ENCODE measurements at regions not wholly inside any gene's neighbourhood (a gene's known extent, or its start where the extent isn't known, plus 50 kb on each side); places are given as distances from the start of the nearest gene placed in this dataset.

GRCh38 chr1:55935236-55935635, 644.1 kb downstream of the PLPP3 start:
- H2AK5ac ChIP-seq (ENCODE audit: insufficient read length, low read length): no peak overlapping the region
- no peaks in the 10 kb centered on the region for H3K79me1 ChIP-seq (ENCODE audit: insufficient read depth, low read depth, low read length, poor library complexity, severe bottlenecking)
- H2BK120ac ChIP-seq (ENCODE audit: low read depth, low read length, poor library complexity, severe bottlenecking): no peak overlapping the region
- no peak for DNase-seq
- no peak overlapping the region for H3K9ac ChIP-seq (ENCODE audit: extremely low read depth, insufficient read length, low read length)
- no peak overlapping the region for H3K56ac ChIP-seq (ENCODE audit: insufficient read length, low read depth, low read length)
- no peak overlapping the region for H2BK15ac ChIP-seq (ENCODE audit: low read depth, low read length)
- no peak overlapping the region for H3K18ac ChIP-seq (ENCODE audit: insufficient read length, low read depth, low read length)
- Mint-ChIP-seq H3K4me1 (no peaks in the 10 kb centered on the region), H3K9me3 (peaks cover 6 to 18% of the 10 kb centered on the region in 2 experiments), H3K27ac (no peak overlapping the region), H3K27me3 (ENCODE audit: low read depth) (no peaks in the 10 kb centered on the region), H3K36me3 (ENCODE audit: insufficient read depth in 1 of 3, low read depth in 3 of 3) (peaks cover 2 to 6% (median 2%) of the 10 kb centered on the region in 3 experiments; a peak in 6 of 7 replicates), H3K4me3 (no peak overlapping the region)
- H4K8ac ChIP-seq (replicated peaks; ENCODE audit: insufficient read length, low read depth, low read length): no peak overlapping the region
- TF ChIP-seq, protein P1, sequence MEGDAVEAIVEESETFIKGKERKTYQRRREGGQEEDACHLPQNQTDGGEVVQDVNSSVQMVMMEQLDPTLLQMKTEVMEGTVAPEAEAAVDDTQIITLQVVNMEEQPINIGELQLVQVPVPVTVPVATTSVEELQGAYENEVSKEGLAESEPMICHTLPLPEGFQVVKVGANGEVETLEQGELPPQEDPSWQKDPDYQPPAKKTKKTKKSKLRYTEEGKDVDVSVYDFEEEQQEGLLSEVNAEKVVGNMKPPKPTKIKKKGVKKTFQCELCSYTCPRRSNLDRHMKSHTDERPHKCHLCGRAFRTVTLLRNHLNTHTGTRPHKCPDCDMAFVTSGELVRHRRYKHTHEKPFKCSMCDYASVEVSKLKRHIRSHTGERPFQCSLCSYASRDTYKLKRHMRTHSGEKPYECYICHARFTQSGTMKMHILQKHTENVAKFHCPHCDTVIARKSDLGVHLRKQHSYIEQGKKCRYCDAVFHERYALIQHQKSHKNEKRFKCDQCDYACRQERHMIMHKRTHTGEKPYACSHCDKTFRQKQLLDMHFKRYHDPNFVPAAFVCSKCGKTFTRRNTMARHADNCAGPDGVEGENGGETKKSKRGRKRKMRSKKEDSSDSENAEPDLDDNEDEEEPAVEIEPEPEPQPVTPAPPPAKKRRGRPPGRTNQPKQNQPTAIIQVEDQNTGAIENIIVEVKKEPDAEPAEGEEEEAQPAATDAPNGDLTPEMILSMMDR (conservative IDR thresholded peaks at IDR 0.05): no peak
- no peak overlapping the region for H2AFZ ChIP-seq (ENCODE audit: low read length)
- H3K4ac ChIP-seq (ENCODE audit: low read depth, low read length): no peak overlapping the region
- no CpG with 5 or more reads among the region's 5 CpGs for WGBS (ENCODE audit: extremely low coverage, insufficient read length, low lambda C conversion rate)
- no peak overlapping the region for H3K4me2 ChIP-seq (ENCODE audit: insufficient read depth, insufficient read length, low read length)
- H3K4me1 ChIP-seq (ENCODE audit: insufficient read depth, low read length): no peaks in the 10 kb centered on the region
- H2BK5ac ChIP-seq (ENCODE audit: insufficient read length, low read length): no peak overlapping the region
- H3K27me3 ChIP-seq (ENCODE audit: insufficient read depth, low read length): no peaks in the 10 kb centered on the region
- no peak overlapping the region for H3K27ac ChIP-seq (ENCODE audit: insufficient read length, low read depth, low read length)
- no peak overlapping the region for H2BK12ac ChIP-seq (ENCODE audit: insufficient read length, low read depth, low read length)
- no peak overlapping the region for H3T11ph ChIP-seq (ENCODE audit: low read length)
- H4K5ac ChIP-seq (ENCODE audit: insufficient read length, low read depth, low read length): no peak overlapping the region
- no peak overlapping the region for H3K14ac ChIP-seq (ENCODE audit: insufficient read depth, low read length)
- H3K23ac ChIP-seq (ENCODE audit: insufficient read length, low read depth, low read length): no peak overlapping the region
- no peaks in the 10 kb centered on the region for H3K9me3 ChIP-seq (ENCODE audit: control insufficient read depth, low read depth, low read length)
- H2BK20ac ChIP-seq (ENCODE audit: low read depth, low read length, poor library complexity, severe bottlenecking): no peak overlapping the region
- H3K79me2 ChIP-seq (ENCODE audit: insufficient read depth, low read length): no peaks in the 10 kb centered on the region
- no peak overlapping the region for H4K91ac ChIP-seq (ENCODE audit: insufficient read length, low read depth, low read length)
- no peaks in the 10 kb centered on the region for H4K20me1 ChIP-seq (ENCODE audit: control insufficient read depth, insufficient read depth, insufficient read length)
- no peaks in the 10 kb centered on the region for H3K23me2 ChIP-seq (ENCODE audit: insufficient read length, low read depth, low read length, poor library complexity, severe bottlenecking)

All from H9 (cell line).